CD4-positive, alpha-beta T cell treated with Interleukin-4 for 1 hour (primary cell): ENCODE measurements at regions not wholly inside any gene's neighbourhood (a gene's known extent, or its start where the extent isn't known, plus 50 kb on each side); places are given as distances from the start of the nearest gene placed in this dataset.

Source experiments
- DNase-seq, 2 donors: peaks; one replicate each; pipeline ENCODE4 v3.0.0-alpha.2; 2020 to 2022

DNA sequence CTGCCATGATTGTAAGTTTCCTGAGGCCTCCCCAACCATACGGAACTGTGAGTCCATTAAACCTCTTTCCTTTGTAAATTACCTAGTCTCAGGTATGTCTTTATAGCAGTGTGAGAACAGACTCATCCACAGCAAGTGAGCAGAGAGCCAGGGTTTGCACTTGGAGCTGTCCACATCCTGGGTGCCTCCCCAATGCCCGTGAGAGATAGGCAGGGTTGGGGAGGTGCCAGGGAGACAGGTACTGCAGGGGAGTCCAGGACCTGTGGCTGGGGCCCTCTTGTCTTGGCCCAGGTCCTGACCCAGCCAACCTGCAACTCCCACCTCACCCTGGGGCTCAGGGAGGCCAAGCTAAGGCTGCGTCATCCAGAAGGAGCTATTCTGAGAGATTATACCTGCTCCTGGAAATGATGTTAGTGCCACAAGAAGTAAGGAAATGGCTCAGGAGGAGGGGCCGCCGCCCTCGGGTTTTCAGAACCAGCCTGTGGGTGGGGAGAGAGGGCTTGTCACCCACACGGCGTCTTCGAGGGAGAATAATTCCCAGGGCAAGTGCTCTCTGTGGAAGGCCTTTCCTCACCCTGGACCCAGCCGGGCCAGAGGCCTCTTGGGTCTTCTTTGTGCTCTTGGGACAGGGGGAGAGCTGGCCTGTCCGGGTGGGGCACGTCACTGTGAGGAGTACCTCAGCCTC is 66.5 kb downstream of the ADRA2C start:
- DNase-seq = no peak

DNA sequence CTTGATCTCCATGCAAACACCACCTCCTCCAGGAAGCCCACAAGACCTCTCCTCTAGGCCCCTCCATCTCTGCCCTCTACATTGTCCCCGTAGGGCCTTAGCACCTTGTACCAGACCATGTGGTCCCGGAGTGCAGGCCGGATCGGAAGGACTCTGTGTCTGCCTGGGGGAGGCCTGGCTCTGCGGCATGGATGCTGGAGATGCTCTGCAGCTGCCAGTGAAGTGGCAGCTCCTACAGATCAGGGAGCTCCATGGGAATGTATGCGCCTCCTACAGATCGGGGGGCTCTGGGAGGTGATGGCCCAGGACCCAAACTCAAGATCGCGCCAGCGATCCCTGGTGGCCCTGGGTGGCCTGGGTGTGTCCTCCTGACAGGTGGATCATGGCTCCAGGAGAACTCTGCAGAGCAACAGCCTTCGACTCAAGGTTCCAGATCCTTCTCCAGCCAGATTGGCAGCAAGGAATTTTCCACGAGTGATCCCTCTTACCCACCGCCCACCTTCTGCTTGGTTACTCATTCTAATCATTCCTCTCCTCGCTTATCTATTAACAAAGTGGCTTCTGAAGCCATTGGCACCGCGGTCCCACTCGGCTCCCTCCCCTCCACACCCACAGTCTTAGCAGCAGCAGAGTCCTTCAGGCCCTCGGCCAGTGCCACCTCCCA is 67.3 kb downstream of the ADRA2C start:
- no peak for DNase-seq

DNA sequence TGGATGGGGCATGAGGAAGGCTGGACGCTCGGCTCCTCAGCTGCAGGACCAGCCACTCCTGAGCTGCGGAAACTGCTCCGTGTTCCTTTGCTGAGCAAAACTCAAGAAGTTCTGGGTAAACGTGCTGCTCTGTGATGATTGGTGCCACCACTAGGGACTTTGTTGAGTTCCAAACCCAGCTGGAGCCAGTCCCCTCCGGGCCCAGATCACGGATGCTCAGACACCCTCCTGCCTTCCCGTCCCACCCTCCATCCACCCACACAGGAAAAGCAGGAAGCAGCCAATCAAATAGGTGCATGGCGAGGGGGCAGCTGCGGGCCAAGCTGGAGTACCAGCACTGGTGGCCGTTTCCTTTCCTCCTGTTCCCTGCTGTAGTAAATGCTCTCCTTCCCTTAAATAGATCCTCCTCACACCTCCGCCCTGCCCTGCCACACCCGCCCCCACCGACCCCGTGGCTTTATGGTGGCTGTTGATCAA is 68.0 kb downstream of the ADRA2C start:
- no peak for DNase-seq

DNA sequence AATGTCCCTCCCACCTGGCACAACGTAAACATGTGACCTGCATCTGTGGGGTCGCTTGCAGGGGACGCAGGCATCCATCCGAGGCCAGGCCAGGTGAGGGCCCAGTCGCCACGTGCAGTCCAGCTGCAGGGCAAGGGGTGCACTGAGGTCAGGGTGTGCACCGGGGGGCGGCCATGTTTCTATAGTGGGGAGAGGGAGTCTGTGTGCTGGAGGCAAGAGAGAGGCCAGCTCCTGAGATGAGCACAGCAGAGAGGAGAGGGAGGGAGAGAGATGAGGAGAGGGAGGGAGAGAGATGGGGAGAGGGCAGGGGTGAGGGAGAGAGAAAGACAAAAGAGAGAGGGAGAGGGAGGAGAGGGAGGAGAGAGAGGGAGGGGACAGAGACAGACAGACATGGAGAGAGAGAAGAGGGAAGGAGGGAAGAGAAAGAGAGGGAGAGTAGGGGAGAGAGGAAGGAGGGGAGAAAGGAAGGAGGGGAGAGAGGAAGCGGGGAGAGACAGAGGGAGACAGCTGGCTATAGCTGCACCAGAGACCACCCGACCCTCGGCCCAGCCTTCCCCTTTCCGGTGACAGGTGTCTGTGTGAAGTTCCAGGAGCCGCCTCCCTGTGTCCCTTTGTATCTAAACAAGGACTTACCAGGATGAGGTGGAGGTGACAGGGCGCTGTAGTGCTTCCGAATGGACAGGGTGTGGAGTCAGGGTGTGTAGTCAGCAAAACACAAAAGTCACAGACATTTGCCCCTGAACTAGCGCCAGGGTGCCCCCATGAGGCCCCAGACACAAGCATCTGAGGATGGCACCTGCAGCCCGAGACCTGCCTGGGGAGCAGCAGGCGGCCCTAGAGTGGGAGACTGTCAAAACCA is 68.7 kb downstream of the ADRA2C start:
- DNase-seq = no peak

DNA sequence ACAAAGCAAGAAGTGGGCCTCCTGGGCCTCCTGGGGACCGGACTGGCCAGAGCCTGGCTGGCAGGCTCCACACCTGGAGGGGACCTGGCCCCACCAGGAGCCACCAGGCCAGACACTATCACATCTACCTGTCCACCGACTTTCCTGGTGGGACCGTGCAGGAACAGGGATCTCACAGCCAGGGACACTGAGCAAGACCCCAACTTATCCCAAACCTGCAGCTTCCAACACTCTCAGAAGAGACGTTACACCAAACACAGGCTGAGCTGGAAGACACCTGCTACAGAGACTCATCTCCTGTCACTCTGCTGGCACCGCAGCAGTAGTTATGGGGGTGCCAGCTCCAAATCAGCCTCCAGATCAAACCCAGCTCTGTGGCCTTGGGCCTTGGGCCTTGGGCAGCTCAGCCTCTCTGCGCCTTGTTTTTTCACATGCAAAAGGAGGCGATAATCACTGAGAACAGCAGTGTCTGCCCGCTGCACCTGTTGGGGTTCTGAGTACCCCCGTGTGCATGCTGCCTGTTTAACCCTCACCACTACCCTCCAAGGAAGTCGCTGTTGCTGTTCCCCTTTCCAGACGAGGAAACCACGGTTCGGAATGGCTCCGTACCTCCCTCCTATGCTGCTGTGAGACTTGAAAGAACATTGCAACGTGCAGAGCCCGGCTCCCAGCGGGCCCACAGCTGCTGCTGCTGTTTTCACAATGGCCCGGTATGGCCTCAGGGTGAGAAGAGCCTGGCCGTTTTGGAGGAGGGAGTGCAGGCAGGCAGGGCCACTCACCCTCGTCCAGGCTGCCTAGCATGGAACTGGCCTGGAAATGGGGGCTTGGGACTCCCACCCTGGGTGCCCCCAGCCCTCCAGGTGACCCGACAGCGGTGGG is 69.6 kb downstream of the ADRA2C start:
- no peak for DNase-seq

DNA sequence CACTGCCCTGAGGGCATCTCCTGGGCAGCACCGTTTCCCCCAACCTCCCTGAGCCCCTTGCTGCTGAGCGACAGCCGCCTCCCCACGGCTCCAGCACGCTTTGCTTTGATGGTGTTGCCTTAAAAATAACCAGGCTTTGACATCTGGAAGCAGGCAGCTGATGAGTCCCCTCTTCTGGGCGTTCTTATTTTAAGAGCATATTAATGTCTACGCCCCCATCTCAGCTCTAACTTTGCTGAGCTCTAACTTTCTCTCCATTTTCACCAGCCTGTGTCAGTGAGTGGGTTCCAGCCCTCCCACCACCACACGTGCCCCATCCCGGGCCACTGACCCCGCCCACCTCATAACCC is 70.2 kb downstream of the ADRA2C start:
- no peak for DNase-seq

DNA sequence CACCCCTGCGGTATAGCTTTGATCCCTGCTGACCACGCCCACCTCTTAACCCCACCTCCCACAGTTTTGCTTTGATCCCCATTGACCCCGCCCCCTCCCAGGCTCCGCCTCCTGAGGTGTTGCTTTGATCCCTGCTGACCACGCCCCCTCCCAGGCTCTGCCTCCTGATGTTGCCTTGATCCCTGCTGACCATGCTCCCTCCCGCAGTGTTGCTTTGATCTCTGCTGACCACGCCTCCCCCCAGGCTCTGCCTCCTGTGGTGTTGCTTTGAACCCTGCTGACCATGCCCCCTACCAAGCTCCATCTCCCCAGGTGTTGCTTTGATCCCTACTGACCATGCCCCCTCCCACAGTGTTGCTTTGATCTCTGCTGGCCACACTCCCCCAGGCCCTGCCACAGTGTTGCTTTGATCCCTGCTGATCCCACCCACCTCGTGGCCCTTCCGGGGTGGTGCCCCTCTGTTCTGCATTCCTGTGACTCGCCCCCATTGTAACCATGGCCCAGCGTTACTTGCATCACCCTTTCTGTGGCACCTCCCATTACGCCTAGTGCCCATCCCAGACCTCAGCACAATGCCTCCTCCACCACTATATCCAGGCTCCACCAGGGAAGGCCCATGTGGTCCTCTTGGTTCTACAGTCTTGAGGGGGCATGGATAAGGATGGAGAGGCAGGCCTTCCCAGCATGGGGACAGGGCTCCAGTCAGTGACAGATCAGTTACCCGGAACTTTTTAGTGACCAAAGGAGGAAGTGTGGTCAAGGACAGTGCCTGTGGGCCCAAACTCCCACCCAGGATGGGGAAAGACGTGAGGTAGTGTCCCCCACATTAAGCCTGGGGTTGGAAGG is 70.8 kb downstream of the ADRA2C start:
- no peak for DNase-seq

DNA sequence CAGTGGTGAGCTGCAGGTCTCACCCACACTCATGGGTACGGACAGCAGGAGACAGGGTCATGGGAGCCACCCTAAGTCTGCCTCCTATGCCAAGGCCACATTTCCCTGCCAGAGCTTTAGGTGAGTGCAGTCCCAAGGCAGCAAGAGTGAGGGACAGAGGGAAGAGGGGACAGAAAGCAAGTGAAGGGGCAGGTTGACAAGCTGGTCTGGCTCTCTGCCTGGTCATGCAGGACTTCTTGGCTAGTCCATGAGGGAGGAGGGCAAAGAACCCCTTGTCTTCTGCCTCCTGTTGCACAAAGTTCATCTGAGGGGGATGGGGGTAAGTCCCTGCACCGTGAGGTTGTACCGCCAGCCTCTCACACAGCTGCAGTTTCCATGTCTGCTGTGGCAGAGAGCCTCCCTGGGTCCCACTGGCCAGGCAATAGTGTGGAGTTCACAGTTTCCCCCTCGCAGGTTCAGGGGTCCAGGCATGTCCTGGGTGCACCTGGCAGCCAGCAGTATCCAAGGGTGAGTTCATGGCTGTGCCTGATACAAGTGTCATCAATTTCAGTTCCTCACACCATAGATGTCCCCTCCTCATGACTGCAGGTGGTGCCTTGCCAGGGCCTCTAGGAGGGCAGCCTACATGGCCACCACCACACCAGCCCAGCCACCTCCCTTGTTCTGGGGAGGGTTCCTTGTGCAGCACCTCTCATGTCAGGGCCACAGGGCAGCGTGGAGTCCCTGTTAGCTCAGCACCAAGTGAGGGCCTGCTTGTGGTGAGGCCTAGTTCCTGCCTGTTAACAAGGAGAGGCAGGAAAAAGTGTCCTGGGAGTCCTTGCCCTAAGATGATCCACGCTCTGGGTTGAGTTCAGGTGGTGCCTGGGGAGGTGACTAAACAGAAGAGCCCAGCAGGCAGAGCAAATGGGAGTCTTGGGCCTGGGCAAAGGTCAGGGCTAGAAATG is 72.5 kb downstream of the ADRA2C start:
- DNase-seq = no peak

DNA sequence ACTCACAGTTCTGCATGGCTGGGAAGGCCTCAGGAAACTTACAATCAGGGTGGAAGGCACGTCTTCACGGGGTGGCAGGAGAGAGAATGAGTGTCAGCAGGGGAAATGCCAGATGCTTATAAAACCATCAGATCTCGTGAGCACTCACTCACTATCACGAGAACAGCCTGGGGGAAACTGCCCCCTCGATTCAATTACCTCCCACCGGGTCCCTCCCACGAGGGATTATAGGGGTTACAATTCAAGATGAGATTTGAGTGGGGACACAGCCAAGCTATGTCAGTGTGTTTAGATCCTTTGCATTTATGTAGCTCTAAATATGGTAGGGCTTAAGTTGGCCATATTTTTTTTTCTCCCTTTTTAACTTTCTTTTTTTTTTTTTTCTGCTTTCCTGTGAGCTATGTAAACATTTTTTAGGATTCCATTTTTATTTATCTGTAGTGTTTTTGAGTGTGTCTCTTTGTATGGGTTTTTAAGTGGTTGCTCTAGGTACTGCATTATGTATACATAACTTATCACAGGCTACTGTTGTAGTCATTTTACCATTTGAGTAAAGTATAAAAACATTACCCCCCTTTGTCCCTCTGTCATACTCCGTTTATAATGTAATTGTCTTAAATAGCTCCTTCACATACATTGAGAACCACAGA is 79.0 kb downstream of the ADRA2C start:
- DNase-seq = no peak

DNA sequence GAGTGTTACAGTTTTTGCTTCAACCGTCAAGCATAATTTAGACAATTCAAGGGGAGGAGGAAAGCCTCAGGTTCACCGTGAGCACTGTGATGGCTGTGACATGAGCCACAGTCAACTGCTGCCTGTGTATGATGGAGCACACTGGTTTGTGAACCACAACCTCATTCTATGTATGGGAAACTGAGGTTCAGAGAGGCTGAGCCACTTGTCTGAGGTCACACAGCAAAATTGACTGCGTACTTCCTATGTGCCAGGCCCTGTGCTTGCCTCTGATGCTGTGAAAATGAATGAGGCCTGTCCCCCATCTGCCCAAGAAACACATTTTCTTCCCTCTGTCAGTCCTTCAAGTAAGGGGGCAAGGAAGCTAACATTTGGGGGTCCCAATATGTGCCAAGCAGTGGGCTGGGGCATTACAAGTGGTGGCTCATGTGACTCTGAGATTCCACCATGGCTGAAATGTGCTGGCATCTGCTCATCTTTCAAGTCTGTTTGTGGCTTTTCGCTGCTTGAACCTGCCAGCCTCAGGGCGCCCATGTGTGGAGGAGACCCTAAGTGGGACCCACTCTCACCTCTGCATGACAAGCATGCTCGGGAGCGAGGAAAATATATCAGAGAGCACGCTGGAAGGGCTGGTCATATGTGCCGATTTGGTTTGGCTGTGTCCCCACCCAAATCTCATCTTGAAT is 79.7 kb downstream of the ADRA2C start:
- no peak for DNase-seq

DNA sequence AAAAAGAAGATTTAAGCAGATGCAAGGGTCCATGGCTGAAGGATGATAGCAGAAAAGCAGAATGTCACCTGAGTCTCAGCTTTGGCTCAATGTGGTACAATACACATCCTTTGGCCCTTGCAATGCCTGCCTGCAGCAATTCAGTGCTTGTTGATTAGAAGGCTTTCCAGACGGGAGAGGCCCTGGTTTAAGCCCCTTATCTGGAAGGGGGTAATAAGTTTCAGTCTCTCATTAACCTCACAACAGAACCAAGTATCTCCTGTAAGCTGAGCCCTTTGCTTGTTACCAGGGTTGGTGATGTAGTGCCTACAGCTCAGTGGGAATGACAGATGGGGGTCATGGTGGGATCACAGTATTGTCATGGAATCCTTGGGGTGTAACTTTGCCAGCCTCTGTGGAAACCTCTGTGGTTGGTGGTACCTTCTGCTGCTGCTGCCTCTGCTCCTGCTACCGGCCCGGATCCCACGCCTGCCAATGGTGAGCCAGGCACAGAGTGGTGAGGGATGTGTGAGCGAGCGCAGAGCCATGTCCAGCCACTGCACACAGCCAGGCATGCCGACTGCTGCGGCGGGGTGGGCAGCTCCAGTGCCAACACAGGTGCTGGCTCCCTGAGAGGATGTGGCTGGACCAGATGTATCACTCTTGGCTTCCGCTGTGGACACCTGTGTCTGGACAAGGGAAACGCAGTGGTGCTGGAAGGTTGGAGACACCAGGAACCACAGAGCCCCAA is 81.2 kb downstream of the ADRA2C start:
- no peak for DNase-seq

DNA sequence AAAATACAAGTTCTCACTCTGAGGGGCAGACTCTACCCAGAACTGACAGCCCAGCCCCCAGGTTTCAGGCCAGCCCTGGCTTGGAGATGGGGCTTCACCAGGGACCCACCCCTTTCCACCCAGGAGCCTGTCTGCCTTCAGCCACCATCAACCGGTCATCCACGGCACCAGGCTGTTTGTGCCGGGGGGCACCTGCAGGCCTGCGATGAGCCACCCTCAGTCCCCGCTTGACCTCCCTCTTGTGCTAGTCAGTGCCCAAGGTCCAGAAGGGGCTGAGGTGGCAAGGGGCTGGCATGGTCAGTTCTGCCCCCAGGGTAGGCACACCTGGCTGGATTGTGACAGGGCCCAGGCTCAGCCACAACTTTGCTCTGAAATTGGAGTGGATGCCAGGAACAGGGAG is 82.1 kb downstream of the ADRA2C start:
- no peak for DNase-seq

DNA sequence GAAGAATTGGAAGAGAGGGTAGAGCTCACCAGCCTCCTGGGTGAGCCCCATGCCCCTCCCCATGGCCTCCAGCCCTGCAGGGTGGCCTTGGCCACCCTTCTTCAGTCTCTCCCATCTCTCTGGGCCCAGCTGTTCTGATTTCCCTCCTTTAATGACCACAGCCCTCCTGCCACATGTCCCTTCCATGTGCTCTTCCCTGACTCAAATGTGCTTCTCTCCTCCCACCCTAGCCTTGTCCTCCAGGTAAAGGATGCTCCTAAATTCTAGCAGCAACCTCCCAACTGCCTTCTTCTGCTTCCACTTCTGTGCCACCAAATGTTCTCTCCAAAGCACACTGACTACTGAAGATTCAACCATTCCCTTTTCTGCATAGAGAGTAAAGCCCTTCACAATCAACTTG is 83.0 kb downstream of the ADRA2C start:
- no peak for DNase-seq

DNA sequence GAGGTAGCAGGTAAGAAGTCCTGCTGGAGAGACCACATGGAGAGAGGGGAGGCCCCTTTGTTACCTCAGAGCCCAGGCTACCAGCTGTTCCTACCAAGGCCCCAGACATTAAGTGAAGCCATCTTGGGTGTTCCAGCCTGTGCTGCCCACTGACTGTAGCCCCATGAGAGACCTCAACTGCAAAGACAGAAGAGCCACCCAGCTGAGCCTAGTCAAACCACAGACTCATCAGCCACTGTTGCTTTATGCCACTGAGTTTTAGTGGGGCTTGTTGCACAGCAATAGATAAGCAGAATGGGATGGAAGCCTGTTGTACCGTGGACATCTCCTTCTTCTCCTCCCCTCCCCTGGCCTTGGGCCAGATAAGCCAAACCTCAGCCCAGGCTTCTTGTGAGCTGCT is 83.9 kb downstream of the ADRA2C start:
- DNase-seq = no peak

DNA sequence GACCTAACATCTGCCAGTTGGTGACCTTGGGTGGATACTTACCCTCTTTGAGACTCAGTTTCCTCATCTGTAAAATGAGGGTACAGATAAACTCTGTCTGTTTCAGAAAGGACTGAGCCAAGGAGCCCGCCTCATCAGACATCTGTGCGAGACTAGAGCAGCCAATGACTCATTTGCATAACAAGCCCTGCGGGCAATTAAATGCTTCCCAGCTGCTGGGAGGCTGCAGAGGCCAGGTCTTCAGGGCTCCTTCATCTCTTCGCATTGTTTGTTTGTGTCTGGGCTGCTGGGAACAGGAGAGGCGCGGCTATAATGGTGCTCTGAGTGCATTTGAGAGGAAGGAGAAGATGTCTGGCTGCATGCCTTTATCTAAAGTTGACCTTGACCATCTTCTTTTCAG is 85.0 kb downstream of the ADRA2C start:
- no peak for DNase-seq

DNA sequence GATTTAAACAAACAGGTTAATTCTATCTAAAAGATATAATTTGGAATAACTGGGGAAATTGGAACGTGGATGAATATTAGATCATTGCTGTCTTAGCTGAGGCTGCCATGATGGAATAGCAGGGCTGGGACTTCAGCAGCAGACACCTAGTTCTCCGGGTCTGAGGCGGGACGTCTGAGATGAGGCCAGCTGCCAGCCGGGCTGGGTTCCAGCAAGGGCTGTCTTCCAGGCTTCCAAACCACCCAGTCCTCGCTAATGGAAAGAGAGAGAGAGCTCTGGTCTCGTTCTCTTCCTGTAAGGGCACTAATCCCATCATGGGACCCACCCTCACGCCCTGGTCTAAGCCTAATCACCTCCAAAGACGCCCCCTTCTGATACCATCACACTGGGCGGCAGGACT is 85.7 kb downstream of the ADRA2C start:
- DNase-seq = no peak

DNA sequence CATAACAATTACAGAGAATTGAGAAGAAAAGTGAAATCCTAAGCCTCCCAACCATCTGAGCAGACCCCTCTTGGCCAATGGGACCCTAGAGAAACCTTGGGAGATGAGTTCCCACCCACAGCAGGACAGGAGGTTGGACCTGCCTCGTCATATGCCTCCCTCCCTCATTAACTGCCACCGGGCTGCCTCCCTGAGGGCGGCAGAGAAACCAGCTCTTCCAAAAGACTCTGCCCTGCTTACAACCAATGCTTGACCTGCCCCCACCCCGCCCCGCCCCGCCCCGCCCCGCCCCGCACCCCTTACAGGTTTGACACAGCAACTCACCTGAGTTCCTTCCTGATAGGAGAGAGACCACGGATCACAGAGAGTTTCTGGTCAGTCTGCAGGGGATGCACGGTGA is 86.1 kb downstream of the ADRA2C start:
- DNase-seq = no peak

DNA sequence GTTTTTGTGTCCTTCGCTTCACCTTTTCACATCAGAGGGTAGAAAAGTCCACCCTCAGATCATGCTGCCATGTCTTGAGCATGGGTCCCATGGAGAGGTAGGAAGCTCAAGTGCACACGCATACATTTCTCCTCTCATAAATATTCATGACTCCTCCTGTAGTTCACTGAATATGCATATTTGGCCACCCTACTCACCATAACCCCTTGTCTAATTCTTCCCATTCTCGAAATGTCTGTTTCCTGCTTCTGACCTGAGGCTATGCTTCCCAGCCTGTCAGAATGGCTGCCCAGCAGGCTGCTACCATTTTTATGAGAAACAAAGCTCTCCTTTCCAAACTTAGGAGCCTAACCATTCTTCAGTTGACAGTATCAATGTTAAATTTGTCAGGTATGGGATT is 86.5 kb downstream of the ADRA2C start:
- no peak for DNase-seq
